GM12872 (cell line): ENCODE measurements at regions not wholly inside any gene's neighbourhood (a gene's known extent, or its start where the extent isn't known, plus 50 kb on each side); places are given as distances from the start of the nearest gene placed in this dataset.

Experiments used
- CTCF ChIP-seq: IDR thresholded peaks from 3 replicates; pipeline ENCODE4 v1.5.1; 2011; ENCODE audit warnings: low read depth, mild to moderate bottlenecking, low read length, moderate library complexity; ENCODE audit not compliant: insufficient read depth

DNA sequence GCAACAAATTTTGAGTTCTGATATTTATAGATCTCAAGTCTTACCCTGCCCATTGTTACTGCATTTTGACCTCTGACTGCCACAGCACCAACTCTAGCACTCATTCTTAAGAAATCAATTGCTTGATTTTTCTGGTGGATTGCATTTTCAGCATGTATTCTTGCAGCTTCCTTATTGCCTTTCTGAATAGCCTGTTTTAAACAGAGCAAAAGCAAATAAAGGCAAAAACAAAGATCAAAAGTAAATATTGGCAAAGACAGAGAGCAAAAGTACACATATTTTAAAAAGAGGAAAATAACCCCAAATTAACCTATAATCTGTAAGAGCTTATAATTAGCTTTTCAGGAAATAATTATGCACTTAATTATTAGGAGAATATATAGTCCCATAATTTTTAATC lies 129.4 kb upstream of the TENT5D start:
- no peak for TF ChIP-seq CTCF

- no peak for TF ChIP-seq CTCF
These were observed 126.9 kb upstream of the TENT5D start for GRCh38 chrX:80293354-80293753.

GRCh38 chrX:80306007-80306406 lies 114.2 kb upstream of the TENT5D start:
- no peak for TF ChIP-seq CTCF

GRCh38 chrX:80312448-80312847 lies 107.8 kb upstream of the TENT5D start:
- TF ChIP-seq CTCF: no peak

GRCh38 chrX:80316526-80316925 lies 103.7 kb upstream of the TENT5D start:
- TF ChIP-seq CTCF: no peak

DNA sequence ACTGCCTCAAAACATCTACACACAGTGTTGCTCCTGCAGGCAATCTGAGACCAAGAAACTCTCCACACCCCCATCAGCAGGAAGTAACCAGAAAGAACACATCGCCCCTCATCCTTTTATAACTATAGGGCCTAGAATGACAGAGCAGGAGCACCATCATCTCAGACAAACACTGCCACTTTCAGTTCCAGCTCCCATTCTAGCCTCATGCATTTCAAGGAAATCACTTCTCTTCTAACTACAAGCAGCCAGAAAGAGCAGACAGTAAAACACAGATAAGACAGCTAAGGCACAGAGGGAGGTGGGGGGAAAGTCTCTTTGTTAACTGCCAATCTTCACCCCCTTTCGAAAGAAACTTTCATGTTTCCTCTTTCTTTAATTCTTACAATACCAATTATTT lies 102.6 kb upstream of the TENT5D start:
- TF ChIP-seq CTCF: no peak

GRCh38 chrX:80331285-80331684 lies 89.0 kb upstream of the TENT5D start:
- no peak for TF ChIP-seq CTCF

GRCh38 chrX:80334583-80334982 lies 85.7 kb upstream of the TENT5D start:
- no peak for TF ChIP-seq CTCF
